HEK293 (cell line): ENCODE measurements at regions not wholly inside any gene's neighbourhood (a gene's known extent, or its start where the extent isn't known, plus 50 kb on each side); places are given as distances from the start of the nearest gene placed in this dataset.

Experiments used
- IKZF3 ChIP-seq: fragments of 450-650 bp; IDR thresholded peaks from 2 replicates; pipeline ENCODE4 v1.5.0; 2018; ENCODE audit warnings: missing biosample characterization, mild to moderate bottlenecking, missing genetic modification characterization, moderate library complexity
- RBAK ChIP-seq: fragments of 450-650 bp; formaldehyde crosslinking; IDR thresholded peaks from 2 replicates; pipeline ENCODE4 v1.5.1; 2016; ENCODE audit warnings: missing biosample characterization, missing genetic modification characterization
- ZNF121 ChIP-seq: fragments of 450-650 bp; formaldehyde crosslinking; IDR thresholded peaks from 2 replicates; pipeline ENCODE4 v1.5.1; 2016; ENCODE audit warnings: missing biosample characterization, missing genetic modification characterization
- ZNF24 ChIP-seq: fragments of 450-650 bp; formaldehyde crosslinking; IDR thresholded peaks from 2 replicates; pipeline ENCODE4 v1.5.1; 2016; ENCODE audit warnings: missing biosample characterization, missing genetic modification characterization
- ZNF274 ChIP-seq, 2 experiments: fragments of 200-500 bp in 1 of 2; fragments of 450-650 bp in 1 of 2; sonication (Bioruptor generic) in 1 of 2; formaldehyde crosslinking in 1 of 2; IDR thresholded peaks; 2 replicates each; pipeline versions ENCODE4 v1.5.1 to v1.6.1; 2014 to 2016; ENCODE audit warnings: borderline replicate concordance in 1 of 2, inconsistent platforms in 1 of 2, low read length in 1 of 2, missing biosample characterization in 1 of 2, missing genetic modification characterization in 1 of 2
- ZNF324 ChIP-seq: fragments of 450-650 bp; formaldehyde crosslinking; IDR thresholded peaks from 2 replicates; pipeline ENCODE4 v1.5.1; 2016; ENCODE audit warnings: missing biosample characterization, missing genetic modification characterization
- ZNF398 ChIP-seq: fragments of 450-650 bp; formaldehyde crosslinking; IDR thresholded peaks from 2 replicates; pipeline ENCODE4 v1.5.1; 2017; ENCODE audit warnings: missing biosample characterization, missing genetic modification characterization
- ZNF558 ChIP-seq: fragments of 450-650 bp; formaldehyde crosslinking; IDR thresholded peaks from 2 replicates; pipeline ENCODE4 v1.5.1; 2016; ENCODE audit warnings: missing biosample characterization, missing genetic modification characterization
- ZNF623 ChIP-seq: fragments of 450-650 bp; formaldehyde crosslinking; IDR thresholded peaks from 2 replicates; pipeline ENCODE4 v1.5.1; 2016; ENCODE audit warnings: missing biosample characterization, missing genetic modification characterization
- ZNF626 ChIP-seq: fragments of 450-650 bp; sonication (Bioruptor Pico); formaldehyde crosslinking; IDR thresholded peaks from 2 replicates; pipeline ENCODE4 v1.5.1; 2018; ENCODE audit warnings: missing biosample characterization, missing genetic modification characterization, inconsistent platforms
- TF ChIP-seq, protein P1 (sequence below): fragments of 450-650 bp; formaldehyde crosslinking; IDR thresholded peaks from 2 replicates; pipeline ENCODE4 v1.5.1; 2016; ENCODE audit warnings: missing biosample characterization, missing genetic modification characterization

- TF ChIP-seq, protein P1, sequence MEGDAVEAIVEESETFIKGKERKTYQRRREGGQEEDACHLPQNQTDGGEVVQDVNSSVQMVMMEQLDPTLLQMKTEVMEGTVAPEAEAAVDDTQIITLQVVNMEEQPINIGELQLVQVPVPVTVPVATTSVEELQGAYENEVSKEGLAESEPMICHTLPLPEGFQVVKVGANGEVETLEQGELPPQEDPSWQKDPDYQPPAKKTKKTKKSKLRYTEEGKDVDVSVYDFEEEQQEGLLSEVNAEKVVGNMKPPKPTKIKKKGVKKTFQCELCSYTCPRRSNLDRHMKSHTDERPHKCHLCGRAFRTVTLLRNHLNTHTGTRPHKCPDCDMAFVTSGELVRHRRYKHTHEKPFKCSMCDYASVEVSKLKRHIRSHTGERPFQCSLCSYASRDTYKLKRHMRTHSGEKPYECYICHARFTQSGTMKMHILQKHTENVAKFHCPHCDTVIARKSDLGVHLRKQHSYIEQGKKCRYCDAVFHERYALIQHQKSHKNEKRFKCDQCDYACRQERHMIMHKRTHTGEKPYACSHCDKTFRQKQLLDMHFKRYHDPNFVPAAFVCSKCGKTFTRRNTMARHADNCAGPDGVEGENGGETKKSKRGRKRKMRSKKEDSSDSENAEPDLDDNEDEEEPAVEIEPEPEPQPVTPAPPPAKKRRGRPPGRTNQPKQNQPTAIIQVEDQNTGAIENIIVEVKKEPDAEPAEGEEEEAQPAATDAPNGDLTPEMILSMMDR (tag by site-specific recombination) = no peak
- no peak for TF ChIP-seq ZNF324
- TF ChIP-seq IKZF3 = no peak
- no peak for TF ChIP-seq ZNF558 (tag by site-specific recombination)
- no peak for TF ChIP-seq RBAK
- TF ChIP-seq ZNF623 = no peak
- TF ChIP-seq ZNF24 = no peak
- TF ChIP-seq ZNF626 = no peak
- TF ChIP-seq ZNF274 (IDR thresholded peaks at IDR 0.05; ENCODE audit: low read length) = no peak
- no peak for TF ChIP-seq ZNF274 (tag by site-specific recombination; IDR thresholded peaks at IDR 0.05; ENCODE audit: borderline replicate concordance)
- no peak for TF ChIP-seq ZNF398 (tag by site-specific recombination)
- no peak for TF ChIP-seq ZNF121 (tag by site-specific recombination)
Observed at GRCh38 chr20:10962937-10963336, 289.1 kb upstream of the JAG1 start.
